ENCODE measurements at regions not wholly inside any gene's neighbourhood (a gene's known extent, or its start where the extent isn't known, plus 50 kb on each side); places are given as distances from the start of the nearest gene placed in this dataset.

- H3K27ac ChIP-seq = no peak overlapping the region
- TF ChIP-seq ZFX (IDR thresholded peaks at IDR 0.05; ENCODE audit: borderline replicate concordance) = no peak
- TF ChIP-seq CTCF (IDR thresholded peaks at IDR 0.05) = no peak
These were observed 211.5 kb upstream of the C14orf180 start for GRCh38 chr14:104367866-104368750.

- no peak overlapping the region for H3K27ac ChIP-seq
- no peak for TF ChIP-seq CTCF (IDR thresholded peaks at IDR 0.05)
- TF ChIP-seq ZFX (IDR thresholded peaks at IDR 0.05; ENCODE audit: borderline replicate concordance) = no peak
These were observed 210.8 kb upstream of the C14orf180 start for GRCh38 chr14:104368751-104369100.

GRCh38 chr14:104369208-104369607 lies 210.4 kb upstream of the C14orf180 start:
- TF ChIP-seq ZFX (IDR thresholded peaks at IDR 0.05; ENCODE audit: borderline replicate concordance) = no peak
- no peak for TF ChIP-seq CTCF (IDR thresholded peaks at IDR 0.05)
- no peak overlapping the region for H3K27ac ChIP-seq

GRCh38 chr14:104370256-104370870 lies 209.2 kb upstream of the C14orf180 start:
- H3K27ac ChIP-seq = no peak overlapping the region
- TF ChIP-seq ZFX (IDR thresholded peaks at IDR 0.05; ENCODE audit: borderline replicate concordance) = no peak
- peak; percentile 54 for TF ChIP-seq CTCF (IDR thresholded peaks at IDR 0.05)

GRCh38 chr14:104371031-104371430 lies 208.5 kb upstream of the C14orf180 start:
- TF ChIP-seq ZFX (IDR thresholded peaks at IDR 0.05; ENCODE audit: borderline replicate concordance) (no peak), CTCF (IDR thresholded peaks at IDR 0.05) (no peak)
- no peak overlapping the region for H3K27ac ChIP-seq

- no peak overlapping the region for H3K27ac ChIP-seq
- TF ChIP-seq CTCF (IDR thresholded peaks at IDR 0.05) (no peak), ZFX (IDR thresholded peaks at IDR 0.05; ENCODE audit: borderline replicate concordance) (no peak)
These were observed 207.6 kb upstream of the C14orf180 start for GRCh38 chr14:104371917-104372316.

Measured in 22Rv1 (cell line).